HG03139 (cell line): ENCODE measurements at regions not wholly inside any gene's neighbourhood (a gene's known extent, or its start where the extent isn't known, plus 50 kb on each side); places are given as distances from the start of the nearest gene placed in this dataset.
A peak's percentile ranks its signal among the peaks of the same experiment; 100 is the strongest.

Source experiments
- ATAC-seq: cut with Tn5 transposase; IDR thresholded peaks from one replicate; pipeline ENCODE4 v1.9.1; 2021; ENCODE audit not compliant: unreplicated experiment

- ATAC-seq: no peak
Observed at GRCh38 chr5:109917154-109917546, 227.4 kb downstream of the MAN2A1 start.

GRCh38 chr5:109917966-109918365, 228.2 kb downstream of the MAN2A1 start:
- no peak for ATAC-seq

- no peak for ATAC-seq
Observed at GRCh38 chr5:109920736-109921135, 231.0 kb downstream of the MAN2A1 start.

GRCh38 chr5:109921735-109922380, 232.1 kb downstream of the MAN2A1 start:
- no peak for ATAC-seq

- ATAC-seq: no peak
Observed at GRCh38 chr5:109922381-109922995, 232.8 kb downstream of the MAN2A1 start.

- no peak for ATAC-seq
Observed at GRCh38 chr5:109923205-109923604, 233.5 kb downstream of the MAN2A1 start.

GRCh38 chr5:109924237-109925107, 234.7 kb downstream of the MAN2A1 start:
- ATAC-seq: no peak

- ATAC-seq: no peak
Observed at GRCh38 chr5:109927639-109928038, 237.9 kb downstream of the MAN2A1 start.

GRCh38 chr5:109928046-109928445, 238.3 kb downstream of the MAN2A1 start:
- no peak for ATAC-seq

GRCh38 chr5:109928811-109929210, 239.1 kb downstream of the MAN2A1 start:
- no peak for ATAC-seq

GRCh38 chr5:109929376-109929775, 239.6 kb downstream of the MAN2A1 start:
- ATAC-seq: no peak

- ATAC-seq: no peak
Observed at GRCh38 chr5:109929911-109930310, 240.2 kb downstream of the MAN2A1 start.

GRCh38 chr5:109931049-109931780, 241.5 kb downstream of the MAN2A1 start:
- ATAC-seq: no peak

GRCh38 chr5:109935833-109936490, 246.2 kb downstream of the MAN2A1 start:
- ATAC-seq: no peak

GRCh38 chr5:109936996-109937395, 247.3 kb downstream of the MAN2A1 start:
- ATAC-seq: peak; percentile 65

- ATAC-seq: no peak
Observed at GRCh38 chr5:109937951-109938350, 248.2 kb downstream of the MAN2A1 start.

GRCh38 chr5:109938453-109938852, 248.7 kb downstream of the MAN2A1 start:
- no peak for ATAC-seq

- no peak for ATAC-seq
Observed at GRCh38 chr5:109939116-109939682, 249.5 kb downstream of the MAN2A1 start.

- no peak for ATAC-seq
Observed at GRCh38 chr5:109942646-109943045, 252.9 kb downstream of the MAN2A1 start.

- ATAC-seq: no peak
Observed at GRCh38 chr5:109943701-109944235, 254.0 kb downstream of the MAN2A1 start.
